GM18508 (cell line): ENCODE measurements at regions not wholly inside any gene's neighbourhood (a gene's known extent, or its start where the extent isn't known, plus 50 kb on each side); places are given as distances from the start of the nearest gene placed in this dataset.

Source experiments
- ATAC-seq: cut with Tn5 transposase; IDR thresholded peaks from one replicate; pipeline ENCODE4 v1.9.1; 2021; ENCODE audit warnings: moderate number of reproducible peaks; ENCODE audit not compliant: insufficient read depth, unreplicated experiment

- ATAC-seq, result no peak
Measured at GRCh38 chr18:47500930-47501329, 249.5 kb upstream of the SKOR2 start.

- ATAC-seq, result no peak
Measured at GRCh38 chr18:47492691-47493090, 241.2 kb upstream of the SKOR2 start.

GRCh38 chr18:47490882-47491281 is 239.4 kb upstream of the SKOR2 start:
- ATAC-seq, result no peak

- ATAC-seq, result no peak
Measured at GRCh38 chr18:47485221-47485797, 233.8 kb upstream of the SKOR2 start.

- no peak for ATAC-seq
Measured at GRCh38 chr18:47484068-47484467, 232.6 kb upstream of the SKOR2 start.

GRCh38 chr18:47480166-47480565 is 228.7 kb upstream of the SKOR2 start:
- ATAC-seq, result no peak

- ATAC-seq, result no peak
Measured at GRCh38 chr18:47471784-47472183, 220.3 kb upstream of the SKOR2 start.

GRCh38 chr18:47470941-47471340 is 219.5 kb upstream of the SKOR2 start:
- no peak for ATAC-seq

GRCh38 chr18:47469576-47469975 is 218.1 kb upstream of the SKOR2 start:
- no peak for ATAC-seq

GRCh38 chr18:47461977-47462376 is 210.5 kb upstream of the SKOR2 start:
- no peak for ATAC-seq

GRCh38 chr18:47461406-47461948 is 210.0 kb upstream of the SKOR2 start:
- ATAC-seq, result no peak

- ATAC-seq, result no peak
Measured at GRCh38 chr18:47458483-47458882, 207.0 kb upstream of the SKOR2 start.

- ATAC-seq, result no peak
Measured at GRCh38 chr18:47457614-47458013, 206.2 kb upstream of the SKOR2 start.

GRCh38 chr18:47453038-47453437 is 201.6 kb upstream of the SKOR2 start:
- no peak for ATAC-seq

GRCh38 chr18:47448956-47449355 is 197.5 kb upstream of the SKOR2 start:
- no peak for ATAC-seq

- ATAC-seq, result no peak
Measured at GRCh38 chr18:47441914-47442313, 190.5 kb upstream of the SKOR2 start.

GRCh38 chr18:47438001-47438400 is 186.5 kb upstream of the SKOR2 start:
- no peak for ATAC-seq

- ATAC-seq, result no peak
Measured at GRCh38 chr18:47436871-47437270, 185.4 kb upstream of the SKOR2 start.

GRCh38 chr18:47434214-47434746 is 182.8 kb upstream of the SKOR2 start:
- no peak for ATAC-seq

GRCh38 chr18:47427923-47428637 is 176.6 kb upstream of the SKOR2 start:
- no peak for ATAC-seq

- ATAC-seq, result no peak
Measured at GRCh38 chr18:47427072-47427471, 175.6 kb upstream of the SKOR2 start.

GRCh38 chr18:47425365-47425764 is 173.9 kb upstream of the SKOR2 start:
- ATAC-seq, result no peak
